Keratinocyte (primary cell): ENCODE measurements at regions not wholly inside any gene's neighbourhood (a gene's known extent, or its start where the extent isn't known, plus 50 kb on each side); places are given as distances from the start of the nearest gene placed in this dataset.

ENCODE experiments used
- CTCF ChIP-seq, 3 experiments: IDR thresholded peaks in 1 of 3; conservative IDR thresholded peaks in 1 of 3; optimal IDR thresholded peaks in 1 of 3; 2 replicates in 2 of 3; 3 replicates in 1 of 3; pipeline versions ENCODE3 to v1.5.1; 2011; ENCODE audit warnings: low read length in 3 of 3, mild to moderate bottlenecking in 3 of 3, moderate library complexity in 2 of 3, control low read depth in 1 of 3, inconsistent platforms in 1 of 3; ENCODE audit not compliant: insufficient read depth in 2 of 3; ENCODE audit errors: extremely low read depth in 1 of 3
- EZH2 ChIP-seq: IDR thresholded peaks from one replicate; pipeline ENCODE4 v1.6.1; 2012; ENCODE audit warnings: inconsistent platforms, mild to moderate bottlenecking, low read length, moderate library complexity

GRCh38 chr1:193359631-193360030 is 173.2 kb upstream of the B3GALT2 start:
- TF ChIP-seq CTCF (optimal IDR thresholded peaks at IDR 0.05 in 1 of 3, IDR thresholded peaks at IDR 0.05 in 1 of 3, conservative IDR thresholded peaks at IDR 0.05 in 1 of 3; ENCODE audit: extremely low read depth in 1 of 3, insufficient read depth in 2 of 3, low read length in 3 of 3), result no peak
- no peak for TF ChIP-seq EZH2
